HG03342 (cell line): ENCODE measurements at regions not wholly inside any gene's neighbourhood (a gene's known extent, or its start where the extent isn't known, plus 50 kb on each side); places are given as distances from the start of the nearest gene placed in this dataset.

Source experiments
- ATAC-seq: cut with Tn5 transposase; IDR thresholded peaks from one replicate; pipeline ENCODE4 v1.9.1; 2021; ENCODE audit warnings: mild to moderate bottlenecking, moderate library complexity; ENCODE audit not compliant: unreplicated experiment

- no peak for ATAC-seq
Measured at GRCh38 chr3:152516216-152516615, 247.5 kb downstream of the MBNL1 start.

DNA sequence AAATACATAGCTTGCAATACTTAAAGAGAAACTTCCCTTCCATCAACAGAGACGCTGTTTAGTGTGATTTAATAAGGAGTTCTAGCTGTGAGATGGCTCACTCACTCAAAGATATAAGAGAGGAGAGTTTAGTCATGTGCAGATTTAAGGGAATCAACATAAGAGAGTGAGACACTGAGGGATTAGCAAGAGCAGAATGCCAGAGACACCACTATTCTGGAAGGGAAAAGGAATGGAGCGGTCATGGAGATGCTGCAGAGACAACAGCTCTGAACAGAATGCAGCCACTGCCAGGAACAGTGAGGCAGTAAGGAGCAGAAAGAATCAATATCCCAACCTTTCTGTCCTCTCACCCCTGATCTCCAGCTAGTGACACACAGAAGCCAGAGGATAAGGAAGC is 248.8 kb downstream of the MBNL1 start:
- ATAC-seq: no peak

- ATAC-seq: no peak
Measured at GRCh38 chr3:152518346-152518745, 249.6 kb downstream of the MBNL1 start.

DNA sequence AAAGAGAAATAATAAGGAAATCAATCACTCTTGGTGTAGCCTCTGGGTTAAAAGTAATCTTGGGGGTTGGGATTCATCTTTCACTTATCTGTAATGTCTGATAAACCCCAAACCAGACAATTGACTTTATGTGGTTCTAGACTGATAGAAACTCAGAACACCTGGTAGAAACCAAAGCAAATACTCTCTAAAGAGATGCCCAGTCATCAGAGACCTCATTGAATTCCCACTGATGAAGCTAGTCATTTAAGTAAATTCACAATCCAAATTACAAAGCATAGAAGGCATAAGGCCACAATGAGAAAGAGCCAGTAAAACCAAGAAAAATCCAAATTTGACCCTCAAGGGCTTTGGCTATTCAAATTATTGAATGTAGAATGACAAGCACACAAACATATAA is 250.6 kb downstream of the MBNL1 start:
- no peak for ATAC-seq

- ATAC-seq: no peak
Measured at GRCh38 chr3:152522036-152522435, 253.3 kb downstream of the MBNL1 start.

DNA sequence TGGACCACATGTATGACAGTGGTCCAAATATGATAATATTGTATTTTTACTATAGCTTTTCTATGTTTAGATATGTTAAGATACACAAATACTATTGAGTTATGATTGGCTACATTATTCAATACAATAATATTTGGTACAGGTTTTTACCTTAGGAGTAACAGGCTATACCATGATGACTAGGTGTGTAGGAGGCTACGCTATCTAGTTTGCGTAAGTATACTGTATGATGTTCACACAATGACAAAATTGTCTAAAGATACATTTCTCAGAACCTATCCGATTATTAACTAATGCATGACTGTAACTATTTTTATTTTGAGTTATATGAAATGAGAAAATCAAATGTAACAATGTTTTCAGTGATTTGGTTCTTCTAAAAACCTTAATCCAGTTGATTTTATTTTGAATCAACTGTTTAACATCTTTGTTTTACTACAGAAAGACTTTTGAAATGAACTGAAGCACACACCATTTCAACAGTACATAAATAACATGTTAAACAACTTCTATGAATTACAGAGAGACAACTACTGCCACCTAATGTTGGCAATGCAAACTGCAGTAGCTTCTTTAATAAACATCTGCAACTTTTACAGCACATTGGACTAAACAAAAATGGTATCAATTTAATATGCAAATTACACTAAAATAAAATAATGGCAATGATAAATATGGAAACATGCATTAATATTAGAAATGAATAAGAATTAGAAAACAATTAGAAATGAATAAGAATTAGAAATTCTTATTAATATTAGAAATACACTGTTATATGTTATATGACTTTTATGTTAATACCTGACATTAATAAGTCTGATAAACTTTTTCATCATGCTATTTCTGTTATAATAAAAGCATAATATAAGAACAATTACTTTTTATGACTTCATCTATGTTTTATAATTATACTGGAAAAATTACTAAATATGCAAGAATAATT is 255.7 kb downstream of the MBNL1 start:
- peak; percentile 72 for ATAC-seq

DNA sequence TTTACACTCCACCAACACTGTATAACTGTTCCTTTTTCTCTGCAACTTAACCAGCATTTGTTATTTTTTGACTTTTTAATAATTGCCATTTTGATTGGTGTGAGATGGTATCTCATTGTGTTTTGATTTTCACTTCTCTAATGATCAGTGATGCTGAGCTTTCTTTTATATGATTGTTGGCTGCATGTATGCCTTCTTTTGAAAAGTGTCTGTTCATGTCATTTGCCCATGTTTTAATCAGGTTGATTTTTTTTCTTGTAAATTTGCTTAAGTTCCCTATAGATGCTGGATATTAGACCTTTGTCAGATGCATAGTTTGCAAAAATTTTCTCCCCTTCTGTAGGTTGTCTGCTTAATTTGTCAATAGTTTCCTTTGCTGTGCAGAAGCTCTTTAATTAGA is 263.0 kb downstream of the MBNL1 start:
- ATAC-seq: no peak

DNA sequence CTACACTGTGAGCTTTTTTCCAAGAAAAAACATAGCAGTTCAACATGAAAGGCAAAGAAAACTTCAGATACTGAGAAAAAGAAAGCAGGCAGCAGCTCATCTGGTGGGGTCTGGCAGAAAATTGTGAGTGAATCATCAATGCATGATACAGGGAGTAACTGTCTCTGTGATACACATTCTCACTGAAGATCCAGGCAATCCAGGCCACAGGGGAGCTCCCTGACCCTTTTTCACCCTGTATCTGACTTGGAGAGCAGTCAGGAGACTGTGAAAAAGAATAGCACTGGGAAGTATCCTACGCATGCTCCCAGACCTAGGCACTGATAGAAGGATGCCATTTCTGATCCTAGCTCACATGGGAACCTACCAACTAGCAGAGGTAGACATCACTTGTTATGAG is 269.8 kb downstream of the MBNL1 start:
- ATAC-seq: no peak

DNA sequence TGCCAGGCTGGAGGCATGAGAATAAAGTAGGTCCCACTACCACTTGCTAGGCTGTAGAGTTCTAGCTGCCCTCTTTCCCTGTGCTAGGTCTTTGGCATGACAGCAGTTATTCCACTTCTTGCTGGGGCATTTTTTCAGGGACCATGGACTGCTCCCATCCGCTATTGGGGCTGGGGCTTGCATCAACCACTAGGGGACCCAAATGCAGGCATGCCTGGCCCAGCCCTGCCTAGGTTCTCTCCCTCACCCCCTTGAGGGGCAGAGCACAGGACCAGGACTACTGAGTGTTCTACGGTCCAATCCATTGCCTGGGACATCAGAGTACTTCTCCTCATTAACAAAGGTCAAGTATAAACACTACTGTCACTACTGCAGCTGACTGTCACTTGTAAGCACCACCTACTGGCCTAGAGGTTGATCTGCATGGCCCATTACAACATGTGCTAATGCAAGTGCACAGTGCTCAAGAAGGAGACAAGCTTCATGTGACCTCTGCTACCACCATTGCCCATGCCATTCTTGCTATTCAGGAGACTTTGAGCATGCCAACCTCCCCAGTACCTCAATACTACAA is 270.5 kb downstream of the MBNL1 start:
- ATAC-seq: no peak

DNA sequence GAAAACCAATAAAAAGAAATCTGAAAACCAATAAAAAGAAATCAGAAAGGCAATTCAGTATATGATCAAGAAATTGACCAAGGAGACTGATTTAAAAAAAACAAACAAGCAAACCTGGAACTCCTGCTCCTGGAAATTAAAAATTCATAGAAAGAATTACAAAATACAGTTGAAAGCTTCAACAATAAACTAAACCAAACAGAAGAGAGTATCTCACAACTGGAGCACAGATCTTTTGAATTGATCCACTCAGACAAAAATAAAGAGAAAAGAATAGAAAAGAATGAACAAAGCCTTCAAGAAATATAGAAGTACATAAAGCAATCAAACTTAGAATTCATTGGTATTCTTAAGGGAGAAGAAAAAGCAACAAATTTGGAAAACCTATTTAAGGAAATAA is 271.4 kb downstream of the MBNL1 start:
- ATAC-seq: no peak

GRCh38 chr3:152547153-152547552 is 278.4 kb downstream of the MBNL1 start:
- no peak for ATAC-seq

DNA sequence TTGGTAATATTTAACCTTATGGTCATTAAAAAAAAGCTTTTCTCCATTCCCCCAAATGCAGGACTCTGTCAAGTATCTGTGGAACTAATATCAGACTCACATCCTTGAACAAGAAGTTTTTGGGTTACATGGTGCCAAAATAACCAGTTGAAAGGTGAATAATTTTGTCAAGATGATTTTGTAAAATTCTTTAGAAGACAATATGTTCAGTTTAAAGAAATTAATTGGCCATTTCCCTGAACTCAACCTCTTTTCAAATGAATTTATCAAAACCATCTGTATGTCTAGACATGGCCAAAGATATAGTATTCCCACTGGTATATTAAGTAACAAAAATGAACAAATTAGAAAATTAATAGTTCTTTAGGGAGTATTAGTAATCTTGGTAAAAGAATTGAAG is 280.5 kb downstream of the MBNL1 start:
- no peak for ATAC-seq

- ATAC-seq: no peak
Measured at GRCh38 chr3:152550284-152550683, 281.6 kb downstream of the MBNL1 start.

DNA sequence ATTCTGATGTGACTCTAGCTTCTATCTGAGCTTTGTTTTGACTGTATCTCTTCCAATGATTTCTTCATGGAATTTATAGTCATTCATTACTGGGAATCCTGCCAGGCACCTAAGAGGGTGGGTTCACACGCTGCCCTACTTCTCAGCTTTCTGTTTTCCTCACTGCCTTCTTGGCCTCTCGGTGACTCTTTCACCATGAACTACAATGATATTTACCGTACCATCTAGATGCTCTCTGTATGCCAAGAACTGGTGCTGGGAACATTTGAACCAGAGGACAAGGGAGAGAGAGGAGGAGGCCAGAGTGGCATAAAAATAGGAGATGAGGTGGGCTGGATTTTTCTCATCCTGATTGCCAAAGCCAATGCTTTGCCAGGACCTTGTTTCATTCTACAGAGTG is 280.0 kb upstream of the P2RY1 start:
- no peak for ATAC-seq

- no peak for ATAC-seq
Measured at GRCh38 chr3:152555666-152556291, 279.2 kb upstream of the P2RY1 start.

DNA sequence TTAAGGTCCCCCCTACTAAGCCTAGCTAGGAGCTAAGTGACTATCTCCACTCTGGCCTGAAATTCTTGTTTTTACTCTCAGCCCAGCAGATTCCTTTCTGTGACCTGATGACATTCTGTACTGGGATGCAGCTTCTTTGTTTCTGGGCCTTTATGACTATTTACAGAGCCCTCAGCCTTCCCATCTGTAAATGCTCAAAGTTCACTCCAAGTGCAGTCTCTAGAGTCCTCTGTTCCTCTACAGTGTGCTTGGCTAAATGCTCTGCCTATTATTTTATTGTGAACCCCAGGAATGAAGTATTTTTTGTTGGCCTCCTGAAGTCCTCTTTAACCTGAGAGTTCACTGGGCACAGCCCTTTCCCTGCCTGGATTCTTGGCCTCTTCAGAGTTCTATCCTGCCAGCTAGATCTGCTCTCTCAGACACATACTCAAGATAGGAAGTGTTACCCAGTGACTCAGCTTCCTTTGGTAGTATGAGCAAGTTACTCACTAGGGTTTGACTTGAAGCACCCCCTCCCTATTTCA is 278.1 kb upstream of the P2RY1 start:
- peak; percentile 59 for ATAC-seq

DNA sequence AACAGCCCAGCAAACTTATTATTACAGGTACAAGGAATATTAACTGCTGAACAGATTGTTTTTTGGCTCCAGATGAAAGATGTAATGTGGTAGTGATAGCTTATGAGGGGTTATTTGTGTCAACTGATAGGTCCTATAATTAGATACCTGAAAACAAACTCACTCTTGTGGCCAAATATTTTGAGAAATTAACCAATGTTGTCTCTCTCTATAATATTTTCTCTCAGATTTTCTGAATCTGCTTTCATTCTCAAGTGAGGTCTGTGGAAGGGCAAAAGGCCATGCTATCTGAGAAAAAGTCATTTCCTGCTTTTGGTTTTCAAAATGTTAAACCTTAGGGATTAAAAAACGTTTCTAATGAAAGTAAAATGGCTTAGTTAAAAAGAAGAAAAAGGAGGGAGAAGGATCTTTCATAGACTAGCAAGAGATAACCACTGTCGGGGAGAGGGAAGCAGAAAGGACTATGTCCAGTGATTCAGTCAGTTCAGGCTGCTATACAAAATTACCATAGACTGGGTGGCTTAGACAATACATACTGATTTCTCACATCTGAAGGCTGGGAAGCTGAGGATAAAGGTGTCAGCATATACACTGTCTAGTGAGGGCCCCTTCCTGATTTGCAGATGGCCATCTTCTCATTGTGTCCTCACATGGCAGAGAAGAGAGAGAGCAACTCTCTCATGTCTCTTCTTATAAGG is 277.5 kb upstream of the P2RY1 start:
- ATAC-seq: peak; percentile 57

GRCh38 chr3:152558386-152558785 is 276.5 kb upstream of the P2RY1 start:
- no peak for ATAC-seq

DNA sequence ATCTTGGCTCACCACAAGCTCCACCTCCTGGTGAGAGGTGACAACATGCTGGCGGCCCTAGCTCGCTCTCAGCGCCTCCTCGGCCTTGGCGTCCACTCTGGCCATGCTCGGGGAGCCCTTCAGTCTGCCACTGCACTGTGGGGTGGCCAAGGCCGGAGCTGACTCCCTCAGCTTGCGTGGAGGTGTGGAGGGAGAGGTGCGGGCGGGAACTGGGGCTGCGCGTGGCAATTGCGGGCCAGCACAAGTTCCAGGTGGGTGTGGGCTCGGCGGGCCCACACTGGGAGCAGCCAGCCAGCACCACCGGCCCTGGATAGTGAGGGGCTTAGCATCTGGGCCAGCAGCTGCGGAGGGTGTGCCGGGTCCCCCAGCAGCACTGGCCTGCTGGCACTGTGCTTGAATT is 275.7 kb upstream of the P2RY1 start:
- ATAC-seq: no peak

DNA sequence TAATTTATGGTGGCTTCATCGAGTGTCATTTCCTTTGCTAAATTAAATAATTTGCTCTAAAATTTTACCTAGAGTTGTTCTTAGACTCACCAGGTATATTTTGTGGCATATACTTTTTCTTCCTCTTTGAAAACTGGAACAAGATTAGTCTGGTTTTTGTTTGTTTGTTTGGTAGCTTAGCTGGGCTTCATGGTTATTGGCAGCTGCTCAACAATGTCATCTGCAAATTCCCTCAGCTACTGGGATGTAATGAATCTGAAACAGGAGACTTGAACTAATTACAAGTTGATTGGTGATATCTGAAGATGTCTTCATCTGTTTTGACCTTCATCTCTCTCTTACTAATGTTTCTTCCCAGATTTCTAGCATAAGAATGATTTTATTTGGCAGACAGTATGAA is 270.5 kb upstream of the P2RY1 start:
- ATAC-seq: no peak

- peak; percentile 77 for ATAC-seq
Measured at GRCh38 chr3:152574461-152575079, 260.4 kb upstream of the P2RY1 start.
